ENCODE measurements at regions not wholly inside any gene's neighbourhood (a gene's known extent, or its start where the extent isn't known, plus 50 kb on each side); places are given as distances from the start of the nearest gene placed in this dataset.

GRCh38 chr14:27927519-27927918 is 839.1 kb upstream of the FOXG1 start:
- TF ChIP-seq, protein P1, sequence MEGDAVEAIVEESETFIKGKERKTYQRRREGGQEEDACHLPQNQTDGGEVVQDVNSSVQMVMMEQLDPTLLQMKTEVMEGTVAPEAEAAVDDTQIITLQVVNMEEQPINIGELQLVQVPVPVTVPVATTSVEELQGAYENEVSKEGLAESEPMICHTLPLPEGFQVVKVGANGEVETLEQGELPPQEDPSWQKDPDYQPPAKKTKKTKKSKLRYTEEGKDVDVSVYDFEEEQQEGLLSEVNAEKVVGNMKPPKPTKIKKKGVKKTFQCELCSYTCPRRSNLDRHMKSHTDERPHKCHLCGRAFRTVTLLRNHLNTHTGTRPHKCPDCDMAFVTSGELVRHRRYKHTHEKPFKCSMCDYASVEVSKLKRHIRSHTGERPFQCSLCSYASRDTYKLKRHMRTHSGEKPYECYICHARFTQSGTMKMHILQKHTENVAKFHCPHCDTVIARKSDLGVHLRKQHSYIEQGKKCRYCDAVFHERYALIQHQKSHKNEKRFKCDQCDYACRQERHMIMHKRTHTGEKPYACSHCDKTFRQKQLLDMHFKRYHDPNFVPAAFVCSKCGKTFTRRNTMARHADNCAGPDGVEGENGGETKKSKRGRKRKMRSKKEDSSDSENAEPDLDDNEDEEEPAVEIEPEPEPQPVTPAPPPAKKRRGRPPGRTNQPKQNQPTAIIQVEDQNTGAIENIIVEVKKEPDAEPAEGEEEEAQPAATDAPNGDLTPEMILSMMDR (conservative IDR thresholded peaks at IDR 0.05; ENCODE audit: low read depth, low read length) = no peak
- TF ChIP-seq EZH2 (IDR thresholded peaks at IDR 0.05; ENCODE audit: borderline replicate concordance, low read depth, low read length, poor library complexity, severe bottlenecking) = no peak

Measured in A673 (cell line).